GM10248 (cell line): ENCODE measurements at regions not wholly inside any gene's neighbourhood (a gene's known extent, or its start where the extent isn't known, plus 50 kb on each side); places are given as distances from the start of the nearest gene placed in this dataset.

Experiments used
- CTCF ChIA-PET: fragments of 300-600 bp; sonication (Branson Sonifier 250); formaldehyde crosslinking; extraction: SDS; loops from one replicate; lab custom pipeline; 2021; ENCODE audit warnings: antibody characterized with exemption; lab: Yijun Ruan, JAX
- POLR2A ChIA-PET: fragments of 350-650 bp; sonication (Branson Sonifier 250); formaldehyde crosslinking; extraction: SDS; loops from one replicate; lab custom pipeline; 2020; ENCODE audit warnings: antibody characterized with exemption; lab: Yijun Ruan, JAX
- DNase-seq: peaks from one replicate; pipeline ENCODE4 v3.0.0; 2012; ENCODE audit errors: extremely low spot score
- CTCF ChIP-seq: IDR thresholded peaks from 2 replicates; pipeline ENCODE4 v1.5.1; 2012; ENCODE audit warnings: mild to moderate bottlenecking, low read depth; ENCODE audit errors: extremely low read depth, missing control alignments, control extremely low read depth

GRCh38 chr13:73981595-73981994, 152.6 kb downstream of the KLF12 start:
- CTCF ChIA-PET, result no interaction called here
- no peak for DNase-seq
- TF ChIP-seq CTCF, result no peak
- POLR2A ChIA-PET, result no interaction called here

- ChIA-PET CTCF (interaction anchor here (1.1 to 1.9 kb wide), 4 partner anchors 10 to 197 kb away, joined by 3 to 13 read pairs (median 3); no protein-coding TSS in a partner anchor), POLR2A (no interaction called here)
- no peak for DNase-seq
- no peak for TF ChIP-seq CTCF
These were observed 158.4 kb downstream of the KLF12 start for GRCh38 chr13:73975767-73976166.

GRCh38 chr13:73974051-73974450, 160.2 kb downstream of the KLF12 start:
- ChIA-PET CTCF (interaction anchor here (1.5 kb wide), 1 partner anchor 35 kb away, joined by 3 read pairs; no protein-coding TSS in a partner anchor), POLR2A (no interaction called here)
- TF ChIP-seq CTCF, result no peak
- DNase-seq, result no peak

- ChIA-PET POLR2A (no interaction called here), CTCF (interaction anchor here (1.0 to 1.5 kb wide), 2 partner anchors 36 to 44 kb away, joined by 3 read pairs; no protein-coding TSS in a partner anchor)
- no peak for TF ChIP-seq CTCF
- no peak for DNase-seq
These were observed 161.0 kb downstream of the KLF12 start for GRCh38 chr13:73973156-73973555.

GRCh38 chr13:73972545-73972944, 161.7 kb downstream of the KLF12 start:
- POLR2A ChIA-PET, result no interaction called here
- no peak for TF ChIP-seq CTCF
- CTCF ChIA-PET, result interaction anchor here (1.0 to 1.5 kb wide), 2 partner anchors 36 to 44 kb away, joined by 3 read pairs; no protein-coding TSS in a partner anchor
- no peak for DNase-seq

GRCh38 chr13:73971481-73971880, 162.7 kb downstream of the KLF12 start:
- ChIA-PET CTCF (no interaction called here), POLR2A (no interaction called here)
- no peak for TF ChIP-seq CTCF
- no peak for DNase-seq

GRCh38 chr13:73970421-73971055, 163.7 kb downstream of the KLF12 start:
- no peak for TF ChIP-seq CTCF
- no peak for DNase-seq
- POLR2A ChIA-PET, result no interaction called here
- CTCF ChIA-PET, result interaction anchor here (0.6 to 2.1 kb wide), 3 partner anchors 10 to 68 kb away, joined by 3 to 8 read pairs (median 3); no protein-coding TSS in a partner anchor
